OCI-LY7 (cell line): ENCODE measurements at regions not wholly inside any gene's neighbourhood (a gene's known extent, or its start where the extent isn't known, plus 50 kb on each side); places are given as distances from the start of the nearest gene placed in this dataset.
"Not testable (repeated sequence)": the region's sequence is repeated elsewhere in the genome, so short reads cannot be mapped to it uniquely, and the experiment has no call there.

Source experiments
- BruUV-seq: library from RNA; stranded (reverse); fragments of 400-500 nt; replicated peaks from 2 replicates; lab custom pipeline; 2021; lab: Mats Ljungman, UMichigan
- CTCF ChIA-PET: fragments of 300-600 bp; sonication (Branson Sonifier 250); formaldehyde crosslinking; loops from one replicate; lab custom pipeline; 2022; ENCODE audit warnings: antibody characterized with exemption; ENCODE audit not compliant: unreplicated experiment; lab: Charles Lee
- POLR2A ChIA-PET: fragments of 300-600 bp; sonication (Branson Sonifier 250); formaldehyde crosslinking; loops from one replicate; lab custom pipeline; 2022; ENCODE audit warnings: antibody characterized with exemption; lab: Charles Lee
- DNase-seq: peaks from one replicate; pipeline ENCODE4 v3.0.0-alpha.2; 2015; ENCODE audit warnings: low spot score
- H2AFZ ChIP-seq: fragments of 200-600 bp; sonication (generic), shearing (Covaris generic); 2 replicates; pipeline ENCODE4 v1.6.1; 2014; ENCODE audit warnings: mild to moderate bottlenecking, antibody characterized with exemption, low read length, moderate library complexity
- H3K27ac ChIP-seq: fragments of 200-600 bp; sonication (generic); 2 replicates; pipeline ENCODE4 v1.5.1; 2014; ENCODE audit warnings: mixed run types, low read depth, mild to moderate bottlenecking, moderate library complexity, low read length, inconsistent platforms; ENCODE audit not compliant: poor library complexity, severe bottlenecking
- H3K36me3 ChIP-seq: fragments of 200-600 bp; sonication (generic); 2 replicates; pipeline ENCODE4 v1.6.1; 2014; ENCODE audit warnings: mild to moderate bottlenecking, antibody characterized with exemption, low read length, moderate library complexity, mixed read lengths; ENCODE audit not compliant: insufficient read depth
- H3K4me1 ChIP-seq: fragments of 200-600 bp; sonication (generic); 2 replicates; pipeline ENCODE4 v1.5.1; 2014; ENCODE audit warnings: mild to moderate bottlenecking, low read length; ENCODE audit not compliant: insufficient read depth, poor library complexity, severe bottlenecking
- H3K4me2 ChIP-seq: fragments of 200-600 bp; sonication (generic); 2 replicates; pipeline ENCODE4 v1.6.1; 2014; ENCODE audit warnings: mild to moderate bottlenecking, low read length
- H3K4me3 ChIP-seq: fragments of 200-600 bp; sonication (generic); 2 replicates; pipeline ENCODE4 v1.5.1; 2014; ENCODE audit warnings: mild to moderate bottlenecking, low read depth, low read length; ENCODE audit not compliant: poor library complexity, severe bottlenecking
- H3K79me2 ChIP-seq: fragments of 200-600 bp; sonication (generic); 2 replicates; pipeline ENCODE4 v1.6.1; 2016; ENCODE audit warnings: low read depth, mild to moderate bottlenecking, low read length, moderate library complexity, mixed read lengths; ENCODE audit not compliant: insufficient read depth
- H3K9me2 ChIP-seq: fragments of 200-600 bp; sonication (generic); 2 replicates; pipeline ENCODE4 v1.6.1; 2016; ENCODE audit warnings: mild to moderate bottlenecking, low read length, mixed read lengths; ENCODE audit not compliant: insufficient read depth
- H3K9me3 ChIP-seq: fragments of 200-600 bp; sonication (generic); 2 replicates; pipeline ENCODE4 v1.6.1; 2014; ENCODE audit warnings: mild to moderate bottlenecking, mixed run types, low read length, mixed read lengths
- H4K20me1 ChIP-seq: fragments of 200-600 bp; sonication (generic); 2 replicates; pipeline ENCODE4 v1.6.1; 2014; ENCODE audit warnings: mild to moderate bottlenecking, antibody characterized with exemption, low read length, moderate library complexity, mixed read lengths; ENCODE audit not compliant: insufficient read depth
- EZH2phosphoT487 ChIP-seq: fragments of 200-600 bp; sonication (generic); IDR thresholded peaks from 2 replicates; pipeline ENCODE4 v1.6.1; 2018; ENCODE audit warnings: low read depth, borderline replicate concordance, mild to moderate bottlenecking, mixed run types, antibody characterized with exemption, low read length, moderate library complexity, mixed read lengths
- intact Hi-C: fragments of 100-400 bp; cut with micrococcal nuclease; formaldehyde crosslinking; loops from one replicate; pipeline ENCODE4 v1.10.0; 2022; ENCODE audit not compliant: unreplicated experiment
- TF ChIP-seq, protein P1 (sequence below): fragments of 200-600 bp; sonication (generic); conservative IDR thresholded peaks from 2 replicates; pipeline ENCODE4 v1.5.1; 2014; ENCODE audit warnings: mild to moderate bottlenecking, antibody characterized with exemption, low read length, moderate library complexity, mixed read lengths

DNA sequence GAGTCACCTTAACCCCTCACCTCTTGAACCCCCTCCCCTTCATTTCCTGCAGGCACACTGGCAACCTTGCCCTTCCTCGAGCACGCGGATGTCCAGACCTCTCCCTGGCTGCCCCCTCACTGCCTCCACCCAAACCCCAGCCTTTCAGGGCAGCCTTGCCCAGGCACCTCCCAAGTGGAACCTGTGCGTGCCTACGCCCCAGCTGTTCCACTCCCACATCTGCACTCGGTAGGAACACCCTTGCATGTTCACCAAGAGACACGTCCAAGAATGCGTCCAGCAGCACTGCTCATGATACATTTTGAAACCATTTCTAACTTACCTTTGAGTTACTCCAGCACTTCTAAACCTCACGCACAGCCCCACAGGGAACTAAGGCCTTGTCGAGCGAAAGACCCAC, 93.8 kb upstream of the YWHAQ start:
- Histone ChIP-seq H3K79me2 (no peaks in the 10 kb centered on the region), H3K4me3 (no peak overlapping the region), H3K4me2 (no peak overlapping the region), H3K9me3 (no peaks in the 10 kb centered on the region), H2AFZ (no peak overlapping the region), H3K27ac (no peak overlapping the region), H3K4me1 (peaks cover 10% of the 10 kb centered on the region), H3K9me2 (no peaks in the 10 kb centered on the region), H4K20me1 (no peaks in the 10 kb centered on the region), H3K36me3 (no peaks in the 10 kb centered on the region)
- POLR2A ChIA-PET = no interaction called here
- intact Hi-C loops = no loop called here
- CTCF ChIA-PET = no interaction called here
- BruUV-seq = no TSS peak
- DNase-seq = no peak
- TF ChIP-seq EZH2phosphoT487 = no peak
- TF ChIP-seq, protein P1, sequence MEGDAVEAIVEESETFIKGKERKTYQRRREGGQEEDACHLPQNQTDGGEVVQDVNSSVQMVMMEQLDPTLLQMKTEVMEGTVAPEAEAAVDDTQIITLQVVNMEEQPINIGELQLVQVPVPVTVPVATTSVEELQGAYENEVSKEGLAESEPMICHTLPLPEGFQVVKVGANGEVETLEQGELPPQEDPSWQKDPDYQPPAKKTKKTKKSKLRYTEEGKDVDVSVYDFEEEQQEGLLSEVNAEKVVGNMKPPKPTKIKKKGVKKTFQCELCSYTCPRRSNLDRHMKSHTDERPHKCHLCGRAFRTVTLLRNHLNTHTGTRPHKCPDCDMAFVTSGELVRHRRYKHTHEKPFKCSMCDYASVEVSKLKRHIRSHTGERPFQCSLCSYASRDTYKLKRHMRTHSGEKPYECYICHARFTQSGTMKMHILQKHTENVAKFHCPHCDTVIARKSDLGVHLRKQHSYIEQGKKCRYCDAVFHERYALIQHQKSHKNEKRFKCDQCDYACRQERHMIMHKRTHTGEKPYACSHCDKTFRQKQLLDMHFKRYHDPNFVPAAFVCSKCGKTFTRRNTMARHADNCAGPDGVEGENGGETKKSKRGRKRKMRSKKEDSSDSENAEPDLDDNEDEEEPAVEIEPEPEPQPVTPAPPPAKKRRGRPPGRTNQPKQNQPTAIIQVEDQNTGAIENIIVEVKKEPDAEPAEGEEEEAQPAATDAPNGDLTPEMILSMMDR = no peak

DNA sequence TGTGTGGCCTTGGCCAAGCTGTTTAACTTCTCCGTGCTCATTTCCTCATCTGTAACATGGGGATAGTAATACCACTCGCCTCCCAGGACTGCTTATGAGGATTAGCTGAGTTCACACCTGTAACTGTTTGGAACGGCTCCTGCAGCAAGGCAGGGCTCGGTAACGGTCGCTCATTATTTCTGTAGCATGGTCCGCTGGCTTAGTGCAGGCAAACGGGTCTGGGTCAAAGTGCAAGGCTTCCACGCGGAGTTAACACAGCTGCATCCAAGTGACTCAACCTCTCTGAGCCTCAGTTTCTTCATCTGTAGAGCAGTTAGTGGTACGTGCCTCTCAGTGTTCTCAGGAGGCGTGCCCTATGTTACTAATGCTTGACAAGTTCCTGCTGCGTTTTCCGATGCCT, 94.3 kb upstream of the YWHAQ start:
- CTCF ChIA-PET = no interaction called here
- no peak for DNase-seq
- Histone ChIP-seq H3K4me3 (no peak overlapping the region), H4K20me1 (no peaks in the 10 kb centered on the region), H3K9me2 (no peaks in the 10 kb centered on the region), H2AFZ (no peak overlapping the region), H3K4me1 (peaks cover 10% of the 10 kb centered on the region), H3K27ac (no peak overlapping the region), H3K9me3 (no peaks in the 10 kb centered on the region), H3K4me2 (no peak overlapping the region), H3K36me3 (no peaks in the 10 kb centered on the region), H3K79me2 (no peaks in the 10 kb centered on the region)
- intact Hi-C loops = no loop called here
- POLR2A ChIA-PET = no interaction called here
- BruUV-seq = no TSS peak
- TF ChIP-seq, protein P1 = no peak
- TF ChIP-seq EZH2phosphoT487 = no peak

DNA sequence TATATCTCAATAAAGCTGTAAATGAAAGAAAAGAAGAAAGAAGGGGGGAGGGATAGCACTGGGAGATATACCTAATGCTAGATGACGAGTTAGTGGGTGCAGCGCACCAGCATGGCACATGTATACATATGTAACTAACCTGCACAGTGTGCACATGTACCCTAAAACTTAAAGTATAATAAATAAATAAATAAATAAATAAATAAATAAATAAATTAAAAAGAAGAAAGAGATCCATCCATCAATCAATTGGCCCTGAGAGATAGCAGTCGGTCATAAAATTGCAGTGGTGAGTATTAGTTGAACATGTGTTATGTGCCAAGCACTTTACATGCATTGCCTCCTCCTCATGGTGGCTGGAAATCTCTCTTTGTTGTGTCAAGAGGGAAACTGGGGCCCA, 95.2 kb upstream of the YWHAQ start:
- H3K4me2 ChIP-seq, H3K9me3 ChIP-seq, H3K36me3 ChIP-seq, POLR2A ChIA-PET, DNase-seq, H3K4me1 ChIP-seq, intact Hi-C loops, H3K27ac ChIP-seq, H3K4me3 ChIP-seq, H4K20me1 ChIP-seq, CTCF ChIA-PET, H2AFZ ChIP-seq, BruUV-seq, H3K79me2 ChIP-seq, H3K9me2 ChIP-seq: not testable (repeated sequence)

DNA sequence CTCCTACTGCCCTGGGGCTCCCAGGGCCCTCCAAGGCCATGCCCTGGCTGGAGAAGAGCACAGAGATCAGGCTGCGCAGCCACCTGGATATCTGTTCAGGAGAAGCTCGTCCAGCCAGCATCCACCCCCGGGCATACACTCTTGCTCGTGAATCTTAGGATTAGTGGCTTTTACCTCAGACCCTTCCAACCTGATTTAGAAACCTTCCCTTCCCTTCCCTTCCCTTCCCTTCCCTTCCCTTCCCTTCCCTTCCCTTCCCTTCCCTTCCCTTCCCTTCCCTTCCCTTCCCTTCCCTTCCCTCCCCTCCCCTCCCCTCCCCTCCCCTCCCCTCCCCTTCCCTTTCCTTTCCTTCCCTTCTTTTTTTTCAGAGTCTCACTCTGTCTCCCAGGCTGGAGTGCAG, 99.7 kb upstream of the YWHAQ start:
- H3K27ac ChIP-seq, H3K79me2 ChIP-seq, H4K20me1 ChIP-seq, H3K9me3 ChIP-seq, H2AFZ ChIP-seq, H3K9me2 ChIP-seq, H3K36me3 ChIP-seq, BruUV-seq, intact Hi-C loops, CTCF ChIA-PET, POLR2A ChIA-PET, DNase-seq, H3K4me3 ChIP-seq, H3K4me2 ChIP-seq, H3K4me1 ChIP-seq: not testable (repeated sequence)
